A549 (cell line): ENCODE measurements at regions not wholly inside any gene's neighbourhood (a gene's known extent, or its start where the extent isn't known, plus 50 kb on each side); places are given as distances from the start of the nearest gene placed in this dataset.

Experiments
- ATAC-seq, 2 experiments: fragments of 200-7000 bp in 1 of 2; fragments of >200 bp in 1 of 2; cut with Nextera tagmentation in 1 of 2; cut with Tn5 transposase in 1 of 2; 3 replicates each; pipeline versions ENCODE4 v1.8.0 to v1.9.1; 2018 to 2020; ENCODE audit warnings: mild to moderate bottlenecking in 1 of 2, moderate library complexity in 1 of 2
- CTCF ChIA-PET: fragments of 300-600 bp; sonication (Branson Sonifier 250); formaldehyde crosslinking; extraction: SDS; loops from one replicate; lab custom pipeline; 2021; ENCODE audit warnings: antibody characterized with exemption, inconsistent platforms; lab: Yijun Ruan, JAX
- POLR2A ChIA-PET: fragments of 350-600 bp; formaldehyde crosslinking; extraction: SDS; loops from one replicate; lab custom pipeline; 2021; ENCODE audit warnings: antibody characterized with exemption, inconsistent platforms; lab: Yijun Ruan, JAX
- DNase-seq, 2 experiments: peaks; one replicate each; pipeline versions ENCODE4 v3.0.0 to v3.0.0-alpha.2; 2011 to 2016; ENCODE audit warnings: low read depth in 1 of 2, low spot score in 1 of 2
- FAIRE-seq: peaks from 2 replicates; lab custom pipeline; 2011; peaks lifted over from hg19 to GRCh38; lab: Jason Lieb, UNC
- H3K27ac ChIP-seq, 2 experiments: fragments of >200 bp; sonication (Bioruptor Twin); formaldehyde crosslinking; 3 replicates each; pipeline ENCODE4 v1.5.1; 2016 to 2017
- H3K4me1 ChIP-seq: fragments of >200 bp; sonication (Bioruptor Twin); formaldehyde crosslinking; 3 replicates; pipeline ENCODE4 v1.6.1; 2016
- H3K4me2 ChIP-seq: fragments of >200 bp; sonication (Bioruptor Twin); formaldehyde crosslinking; 3 replicates; pipeline ENCODE4 v1.6.1; 2016
- H3K4me3 ChIP-seq: fragments of >200 bp; sonication (Bioruptor Twin); formaldehyde crosslinking; 3 replicates; pipeline ENCODE4 v1.5.1; 2016
- H3K9me3 ChIP-seq: fragments of >200 bp; sonication (Bioruptor Twin); formaldehyde crosslinking; 3 replicates; pipeline ENCODE4 v1.6.1; 2016
- ATOH8 ChIP-seq: fragments of 250-450 bp; sonication (Bioruptor Pico); IDR thresholded peaks from 2 replicates; pipeline ENCODE4 v1.5.0; 2020; ENCODE audit warnings: low read depth, mild to moderate bottlenecking, moderate library complexity
- BCL3 ChIP-seq: fragments of >200 bp; sonication (Bioruptor Twin); formaldehyde crosslinking; IDR thresholded peaks from 3 replicates; pipeline ENCODE4 v1.6.1; 2016
- BHLHE40 ChIP-seq: IDR thresholded peaks from 2 replicates; pipeline ENCODE4 v1.6.1; 2012; ENCODE audit warnings: low read depth, low read length, inconsistent platforms
- CHD2 ChIP-seq: fragments of 150-350 bp; IDR thresholded peaks from 2 replicates; pipeline ENCODE4 v1.6.1; 2014; ENCODE audit warnings: low read length; ENCODE audit not compliant: partially characterized antibody
- EHMT2 ChIP-seq: fragments of 200-600 bp; sonication (generic); IDR thresholded peaks from 2 replicates; pipeline ENCODE4 v1.6.1; 2016; ENCODE audit warnings: antibody characterized with exemption, low read depth, mild to moderate bottlenecking, moderate library complexity
- EP300 ChIP-seq, 2 experiments: fragments of >200 bp; sonication (Bioruptor Twin); formaldehyde crosslinking; IDR thresholded peaks; 2 replicates in 1 of 2; 3 replicates in 1 of 2; pipeline ENCODE4 v1.6.1; 2016 to 2017
- ESRRA ChIP-seq: fragments of 150-350 bp; IDR thresholded peaks from 2 replicates; pipeline ENCODE4 v1.6.1; 2014; ENCODE audit warnings: mild to moderate bottlenecking, low read length, borderline replicate concordance
- FOSL2 ChIP-seq, 2 experiments: fragments of 450-650 bp in 1 of 2; fragments of >200 bp in 1 of 2; sonication (Bioruptor Twin) in 1 of 2; formaldehyde crosslinking; IDR thresholded peaks; 2 replicates each; pipeline versions ENCODE4 v1.5.0 to v1.6.1; 2016 to 2020; ENCODE audit warnings: mild to moderate bottlenecking in 1 of 2, moderate library complexity in 1 of 2
- GATA3 ChIP-seq: IDR thresholded peaks from 2 replicates; pipeline ENCODE4 v1.6.1; 2012; ENCODE audit warnings: borderline replicate concordance
- HDAC2 ChIP-seq: fragments of 200-600 bp; sonication (generic); IDR thresholded peaks from 2 replicates; pipeline ENCODE4 v1.6.1; 2016
- HES2 ChIP-seq: fragments of >200 bp; sonication (Bioruptor Twin); formaldehyde crosslinking; IDR thresholded peaks from 2 replicates; pipeline ENCODE4 v1.6.1; 2016
- HEYL ChIP-seq: fragments of 250-450 bp; sonication (Bioruptor Pico); IDR thresholded peaks from 2 replicates; pipeline ENCODE4 v1.8.0; 2021; ENCODE audit warnings: mild to moderate bottlenecking, moderate library complexity
- KDM1A ChIP-seq: fragments of 200-600 bp; sonication (generic); IDR thresholded peaks from 2 replicates; pipeline ENCODE4 v1.6.1; 2016; ENCODE audit warnings: low read depth, mild to moderate bottlenecking
- MAFK ChIP-seq: fragments of 450-650 bp; IDR thresholded peaks from 2 replicates; pipeline ENCODE4 v1.6.1; 2014; ENCODE audit not compliant: partially characterized antibody
- NPAS2 ChIP-seq: fragments of 250-450 bp; sonication (Bioruptor Pico); IDR thresholded peaks from 2 replicates; pipeline ENCODE4 v1.8.0; 2022; ENCODE audit warnings: mild to moderate bottlenecking, moderate library complexity, borderline replicate concordance
- PHF8 ChIP-seq: fragments of 200-600 bp; sonication (generic); IDR thresholded peaks from 2 replicates; pipeline ENCODE4 v1.6.1; 2016; ENCODE audit warnings: low read depth, mild to moderate bottlenecking, antibody characterized with exemption, moderate library complexity, borderline replicate concordance
- POLR2AphosphoS2 ChIP-seq: conservative IDR thresholded peaks from 2 replicates; pipeline ENCODE4 v1.6.1; 2012; ENCODE audit warnings: low read length, improper control_type of control experiment, inconsistent platforms
- RCOR1 ChIP-seq: fragments of 150-350 bp; IDR thresholded peaks from 2 replicates; pipeline ENCODE4 v1.6.1; 2014; ENCODE audit warnings: antibody characterized with exemption, low read length, low read depth
- TFCP2L1 ChIP-seq: fragments of 250-450 bp; sonication (Bioruptor Pico); IDR thresholded peaks from 2 replicates; pipeline ENCODE4 v1.5.0; 2021; ENCODE audit warnings: mild to moderate bottlenecking
- ZC3H11A ChIP-seq: fragments of 450-650 bp; IDR thresholded peaks from 2 replicates; pipeline ENCODE4 v1.6.1; 2014; ENCODE audit warnings: antibody characterized with exemption, mild to moderate bottlenecking
- ZNF302 ChIP-seq: fragments of 250-450 bp; sonication (Bioruptor Pico); IDR thresholded peaks from 2 replicates; pipeline ENCODE4 v1.9.0; 2021; ENCODE audit warnings: inconsistent platforms, mild to moderate bottlenecking, moderate library complexity
- WGBS: methylation state at CpG from one replicate; pipeline ENCODE4 v1.1.6; 2017; ENCODE audit errors: missing lambda C conversion rate; 5-methylcytosine and 5-hydroxymethylcytosine counted together
- TF ChIP-seq, protein P1 (sequence below): fragments of 150-350 bp; IDR thresholded peaks from 2 replicates; pipeline ENCODE4 v1.6.1; 2014; ENCODE audit warnings: low read depth, mild to moderate bottlenecking, low read length
- TF ChIP-seq, protein P2 (sequence below): IDR thresholded peaks from 2 replicates; pipeline ENCODE4 v1.6.1; 2012
- TF ChIP-seq, protein P3 (sequence below): IDR thresholded peaks from 2 replicates; pipeline ENCODE4 v1.6.1; 2012; ENCODE audit warnings: low read depth, borderline replicate concordance

- TF ChIP-seq CHD2 (no peak), BHLHE40 (no peak), KDM1A (no peak), MAFK (no peak), RCOR1 (no peak), EP300 (IDR thresholded peaks at IDR 0.05) (no peak), HDAC2 (no peak), ATOH8 (no peak), GATA3 (no peak), FOSL2 (IDR thresholded peaks at IDR 0.05) (no peak), FOSL2 (CRISPR knock-in tag; IDR thresholded peaks at IDR 0.05) (no peak), NPAS2 (no peak), ESRRA (no peak)
- TF ChIP-seq, protein P1, sequence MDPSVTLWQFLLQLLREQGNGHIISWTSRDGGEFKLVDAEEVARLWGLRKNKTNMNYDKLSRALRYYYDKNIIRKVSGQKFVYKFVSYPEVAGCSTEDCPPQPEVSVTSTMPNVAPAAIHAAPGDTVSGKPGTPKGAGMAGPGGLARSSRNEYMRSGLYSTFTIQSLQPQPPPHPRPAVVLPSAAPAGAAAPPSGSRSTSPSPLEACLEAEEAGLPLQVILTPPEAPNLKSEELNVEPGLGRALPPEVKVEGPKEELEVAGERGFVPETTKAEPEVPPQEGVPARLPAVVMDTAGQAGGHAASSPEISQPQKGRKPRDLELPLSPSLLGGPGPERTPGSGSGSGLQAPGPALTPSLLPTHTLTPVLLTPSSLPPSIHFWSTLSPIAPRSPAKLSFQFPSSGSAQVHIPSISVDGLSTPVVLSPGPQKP: no peak
- TF ChIP-seq, protein P2, sequence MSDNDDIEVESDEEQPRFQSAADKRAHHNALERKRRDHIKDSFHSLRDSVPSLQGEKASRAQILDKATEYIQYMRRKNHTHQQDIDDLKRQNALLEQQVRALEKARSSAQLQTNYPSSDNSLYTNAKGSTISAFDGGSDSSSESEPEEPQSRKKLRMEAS: no peak
- TF ChIP-seq, protein P3, sequence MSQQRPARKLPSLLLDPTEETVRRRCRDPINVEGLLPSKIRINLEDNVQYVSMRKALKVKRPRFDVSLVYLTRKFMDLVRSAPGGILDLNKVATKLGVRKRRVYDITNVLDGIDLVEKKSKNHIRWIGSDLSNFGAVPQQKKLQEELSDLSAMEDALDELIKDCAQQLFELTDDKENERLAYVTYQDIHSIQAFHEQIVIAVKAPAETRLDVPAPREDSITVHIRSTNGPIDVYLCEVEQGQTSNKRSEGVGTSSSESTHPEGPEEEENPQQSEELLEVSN: no peak
- POLR2A ChIA-PET: no interaction called here
- CTCF ChIA-PET: no interaction called here
- Histone ChIP-seq H3K4me2 (no peak overlapping the region), H3K27ac (no peak overlapping the region), H3K4me1 (no peaks in the 10 kb centered on the region), H3K4me3 (no peak overlapping the region), H3K9me3 (no peaks in the 10 kb centered on the region)
- 75% methylated on average over 2 of the region's 2 CpGs for WGBS
- DNase-seq: no peak
- ATAC-seq: no peak
- FAIRE-seq: no peak
Observed at GRCh38 chr13:50341526-50341925, 326.3 kb downstream of the KCNRG start.

- CTCF ChIA-PET: no interaction called here
- H3K9me3 ChIP-seq: no peaks in the 10 kb centered on the region
- WGBS: 50% methylated on average over 3 of the region's 3 CpGs
- no peaks in the 10 kb centered on the region for H3K4me1 ChIP-seq
- no peak for FAIRE-seq
- H3K4me3 ChIP-seq: no peak overlapping the region
- DNase-seq: no peak
- no peak for ATAC-seq
- no peak overlapping the region for H3K4me2 ChIP-seq
- TF ChIP-seq ESRRA (no peak), POLR2AphosphoS2 (no peak), EHMT2 (no peak), ZNF302 (no peak), TFCP2L1 (CRISPR knock-in tag) (no peak), KDM1A (no peak), BCL3 (no peak), PHF8 (no peak), HEYL (CRISPR knock-in tag) (no peak), HES2 (no peak), ZC3H11A (no peak)
- H3K27ac ChIP-seq: no peak overlapping the region
- POLR2A ChIA-PET: no interaction called here
Observed at GRCh38 chr13:50344717-50345116, 329.5 kb downstream of the KCNRG start.
